HT-29 (cell line): ENCODE measurements at regions not wholly inside any gene's neighbourhood (a gene's known extent, or its start where the extent isn't known, plus 50 kb on each side); places are given as distances from the start of the nearest gene placed in this dataset.
"Not testable (repeated sequence)": the region's sequence is repeated elsewhere in the genome, so short reads cannot be mapped to it uniquely, and the experiment has no call there.

Experiments
- DNase-seq: peaks from one replicate; pipeline ENCODE4 v3.0.0-alpha.2; 2015; ENCODE audit warnings: low spot score

DNA sequence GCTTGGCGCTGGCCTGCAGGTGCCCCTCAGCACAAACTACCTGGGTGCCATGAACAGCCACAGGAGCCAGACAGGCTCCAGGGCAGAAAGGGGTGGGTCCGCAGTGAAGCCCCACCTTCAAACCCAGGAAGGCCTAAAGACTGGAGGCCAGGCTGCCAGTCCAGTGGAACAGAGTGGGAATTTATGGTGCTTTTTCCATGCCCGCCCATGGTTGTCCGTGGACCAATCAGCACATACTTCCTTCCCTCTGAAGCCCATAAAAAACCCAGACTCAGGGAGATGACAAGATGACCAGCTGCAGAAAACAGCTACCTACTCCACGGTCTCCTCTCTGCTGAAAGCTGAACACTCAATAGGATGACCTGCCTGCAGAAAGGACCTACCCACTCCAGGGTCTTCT, 275.4 kb upstream of the ADRA1B start:
- DNase-seq: no peak

DNA sequence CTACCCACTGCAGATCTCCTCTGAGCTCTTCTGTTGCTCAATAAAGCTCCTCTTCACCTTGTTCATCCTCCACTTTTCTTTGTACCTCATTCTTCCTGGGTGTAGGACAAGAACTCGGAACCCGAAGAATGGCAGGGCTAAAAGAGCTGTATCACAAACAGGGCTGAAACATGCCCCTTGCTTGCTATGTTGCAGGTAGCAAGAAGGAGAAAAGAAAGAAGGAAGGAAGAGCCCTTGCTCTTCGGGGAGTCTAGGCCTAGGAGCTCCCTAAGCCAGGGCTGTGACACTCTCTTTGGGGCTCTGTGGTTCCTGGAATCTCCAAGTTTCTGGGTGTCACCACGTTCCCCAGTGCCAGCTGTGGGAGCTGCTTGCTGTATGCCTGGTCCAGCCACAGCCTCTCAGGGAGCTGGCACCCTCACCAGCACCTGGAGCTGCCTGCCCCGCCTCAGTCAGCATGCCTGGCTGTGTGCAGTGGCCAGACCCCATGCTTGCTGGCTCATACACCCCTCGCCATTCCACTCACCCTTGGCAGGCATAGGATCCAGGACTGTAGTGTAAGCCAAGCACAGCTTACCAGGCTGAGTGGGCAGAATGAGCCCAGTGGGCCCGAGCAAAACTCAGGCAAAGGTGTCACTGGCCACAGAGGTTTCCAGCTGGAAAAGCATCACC, 274.8 kb upstream of the ADRA1B start:
- no peak for DNase-seq

- no peak for DNase-seq
Observed at GRCh38 chr5:159642379-159642778, 273.9 kb upstream of the ADRA1B start.

GRCh38 chr5:159644053-159644452, 272.2 kb upstream of the ADRA1B start:
- no peak for DNase-seq

DNA sequence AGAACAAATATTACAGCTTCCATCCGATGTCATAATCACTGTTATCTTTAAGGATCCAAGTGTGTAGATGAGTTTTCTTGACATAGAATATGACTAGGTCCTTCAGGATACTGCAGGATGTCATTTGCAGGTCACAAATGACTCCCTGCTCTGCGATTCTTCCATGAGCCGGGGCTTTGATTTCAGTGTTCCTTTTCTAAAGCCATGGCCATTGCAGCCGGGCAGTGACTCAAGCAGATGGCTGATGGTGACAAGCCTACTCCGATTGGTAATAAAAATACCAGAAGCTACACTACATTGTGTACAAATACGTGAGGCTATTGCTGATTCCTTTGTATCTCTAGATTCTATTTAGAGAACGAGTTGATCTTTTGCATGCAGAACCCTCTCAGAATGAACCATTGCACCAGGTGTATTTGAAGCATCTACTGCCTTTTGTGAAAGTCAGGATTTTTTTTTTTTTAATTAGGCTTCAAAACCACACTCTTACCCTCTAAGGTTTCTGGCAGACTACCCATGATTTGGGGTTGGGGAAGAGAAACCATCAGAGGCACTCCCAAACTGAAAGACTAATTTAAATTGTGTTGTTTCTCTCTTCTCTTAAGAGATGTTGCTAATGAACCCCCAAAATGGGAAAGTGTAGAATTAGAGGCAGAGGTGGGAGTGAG, 271.0 kb upstream of the ADRA1B start:
- no peak for DNase-seq

DNA sequence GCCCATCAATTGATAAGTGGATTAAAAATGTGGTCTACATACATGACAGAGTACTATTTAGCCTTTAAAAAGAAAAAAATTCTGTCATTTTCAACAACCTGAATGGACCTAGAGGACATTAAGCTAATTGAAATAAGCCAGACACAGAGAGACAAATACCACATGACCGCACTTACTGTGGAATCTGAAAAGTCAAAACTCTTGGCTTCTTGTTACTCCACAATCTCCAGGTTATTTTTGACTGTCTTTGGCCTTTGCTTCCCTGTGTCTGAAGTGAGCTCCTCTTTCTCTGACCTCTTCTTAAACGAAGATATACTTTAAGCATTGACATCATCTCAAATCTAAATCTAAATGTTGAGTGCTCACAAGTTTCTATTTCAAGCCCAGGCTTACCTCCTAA, 265.5 kb upstream of the ADRA1B start:
- DNase-seq: no peak

DNA sequence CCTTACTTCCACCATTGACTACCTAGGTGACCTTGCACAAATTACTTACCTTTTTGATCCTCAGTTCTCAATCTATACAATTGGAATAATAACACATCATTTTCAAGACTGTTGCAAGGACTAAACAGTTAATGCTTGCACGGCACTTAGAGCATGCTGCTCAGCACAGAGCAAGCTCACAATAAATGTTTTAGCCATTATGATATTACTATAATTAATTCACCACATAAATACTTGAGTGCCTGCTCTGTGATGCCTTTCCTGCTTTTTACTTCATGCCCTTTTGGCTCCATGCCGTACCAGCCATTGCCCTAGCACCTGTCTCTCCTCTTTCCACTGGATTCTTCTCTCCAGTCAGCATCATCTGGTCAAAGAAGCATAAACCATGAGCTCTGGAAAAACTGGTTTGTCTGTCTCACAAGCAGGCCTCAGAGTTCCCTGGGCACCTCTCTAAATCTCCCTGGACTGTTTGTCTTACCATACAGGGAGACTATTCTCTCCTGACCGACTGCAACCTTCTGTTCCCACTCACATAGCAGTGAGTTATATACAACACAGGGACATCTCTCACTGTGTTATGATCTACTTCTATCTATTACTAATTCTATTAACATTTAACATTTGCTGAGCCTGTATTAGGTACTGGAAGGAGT, 260.4 kb upstream of the ADRA1B start:
- no peak for DNase-seq

- no peak for DNase-seq
Observed at GRCh38 chr5:159657298-159657697, 259.0 kb upstream of the ADRA1B start.

DNA sequence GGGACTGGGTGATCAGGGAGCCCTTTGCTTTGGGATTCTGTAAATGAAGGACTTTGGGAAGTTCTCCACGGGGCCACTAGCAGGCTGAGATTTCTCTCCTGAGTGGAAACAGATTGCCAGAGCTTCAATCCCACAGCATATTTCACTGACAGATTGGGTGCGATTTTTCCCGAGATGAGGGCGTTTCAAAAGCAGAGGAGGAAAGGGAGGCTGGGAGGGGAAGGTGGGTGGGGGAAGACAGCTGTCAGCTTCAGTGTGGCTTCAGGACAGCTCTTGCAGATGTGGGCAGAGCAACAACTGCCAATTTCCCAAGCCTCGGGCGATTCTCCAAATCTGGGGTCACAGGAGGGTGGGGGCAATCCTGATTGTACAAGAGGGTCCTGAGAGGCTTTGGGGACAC, 258.5 kb upstream of the ADRA1B start:
- DNase-seq: no peak

GRCh38 chr5:159658266-159658925, 257.9 kb upstream of the ADRA1B start:
- no peak for DNase-seq

- no peak for DNase-seq
Observed at GRCh38 chr5:159660401-159660800, 255.9 kb upstream of the ADRA1B start.

GRCh38 chr5:159663986-159664385, 252.3 kb upstream of the ADRA1B start:
- DNase-seq: no peak

DNA sequence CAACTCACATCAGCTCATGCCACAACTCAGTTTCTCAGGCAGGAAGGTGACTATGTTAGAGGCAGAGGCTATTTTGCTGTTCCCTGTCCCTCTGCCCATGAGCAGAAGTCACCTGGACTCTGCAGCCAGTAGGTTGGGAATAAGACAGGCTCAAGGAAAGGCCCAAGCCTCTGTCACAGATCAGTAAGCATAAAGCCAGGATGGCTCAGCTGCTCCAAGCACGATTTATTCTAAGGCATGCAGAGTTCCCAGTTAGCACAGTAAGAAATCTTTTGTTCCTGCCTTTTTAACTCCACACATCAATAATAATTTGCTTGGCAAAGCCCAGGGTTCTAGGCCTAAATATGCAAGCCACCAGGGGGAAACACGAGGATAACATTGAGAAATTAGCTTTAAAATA, 249.0 kb upstream of the ADRA1B start:
- DNase-seq: no peak

DNA sequence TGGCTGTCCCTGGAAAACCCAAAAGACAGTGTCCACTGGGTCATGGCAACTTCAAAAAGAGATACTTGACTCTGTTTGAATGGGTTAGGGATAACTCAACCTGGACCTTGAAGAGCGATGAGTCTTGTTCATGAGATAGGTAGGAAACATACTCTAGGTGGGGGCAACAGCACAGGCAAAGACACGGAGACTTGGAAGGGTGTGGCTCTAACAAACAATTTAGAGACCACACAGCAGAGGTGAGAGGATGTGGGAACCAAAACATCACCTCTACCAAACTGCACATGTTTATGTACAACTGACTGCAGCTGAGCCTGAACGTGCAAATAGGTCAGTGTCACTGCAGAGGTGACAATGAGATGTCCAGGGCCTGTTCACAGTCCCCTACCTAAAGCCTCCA, 247.7 kb upstream of the ADRA1B start:
- no peak for DNase-seq

DNA sequence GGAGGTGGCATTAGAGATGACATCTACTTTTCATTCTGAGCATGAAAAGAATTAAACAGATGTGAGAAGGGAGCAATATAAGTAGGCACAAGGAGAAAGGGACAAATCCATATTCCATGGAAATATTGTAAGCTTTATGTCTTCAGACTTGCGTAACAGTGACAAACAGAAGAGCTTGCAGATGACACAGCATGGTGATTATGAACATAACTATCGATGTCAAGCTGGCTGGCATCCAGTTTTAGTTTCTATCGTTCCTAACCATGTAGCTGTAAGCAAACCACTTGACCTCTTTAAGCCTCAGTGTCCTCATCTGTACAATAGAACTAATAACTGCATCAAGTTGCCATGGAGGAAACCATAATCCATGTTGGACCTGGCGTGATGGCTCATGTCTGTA, 246.7 kb upstream of the ADRA1B start:
- DNase-seq: no peak

- no peak for DNase-seq
Observed at GRCh38 chr5:159671886-159672285, 244.4 kb upstream of the ADRA1B start.

DNA sequence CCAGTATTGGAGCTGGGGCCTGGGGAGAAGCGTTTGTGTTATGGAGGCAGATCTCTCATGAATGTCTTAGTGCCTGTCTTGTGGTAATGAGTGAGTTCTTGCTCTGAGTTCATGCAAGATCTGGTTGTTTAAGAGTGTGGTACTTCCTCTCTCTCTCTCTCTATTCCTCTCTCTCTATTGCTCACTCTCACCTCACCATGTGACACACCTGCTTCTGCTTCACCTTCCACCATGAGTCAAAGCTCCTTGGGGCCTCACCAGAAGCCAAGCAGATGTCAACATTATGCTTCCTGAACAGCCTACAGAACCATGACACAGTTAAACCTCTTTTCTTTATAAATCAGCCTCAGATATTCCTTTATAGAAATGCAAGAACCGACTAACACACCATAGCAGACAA, 242.7 kb upstream of the ADRA1B start:
- no peak for DNase-seq

DNA sequence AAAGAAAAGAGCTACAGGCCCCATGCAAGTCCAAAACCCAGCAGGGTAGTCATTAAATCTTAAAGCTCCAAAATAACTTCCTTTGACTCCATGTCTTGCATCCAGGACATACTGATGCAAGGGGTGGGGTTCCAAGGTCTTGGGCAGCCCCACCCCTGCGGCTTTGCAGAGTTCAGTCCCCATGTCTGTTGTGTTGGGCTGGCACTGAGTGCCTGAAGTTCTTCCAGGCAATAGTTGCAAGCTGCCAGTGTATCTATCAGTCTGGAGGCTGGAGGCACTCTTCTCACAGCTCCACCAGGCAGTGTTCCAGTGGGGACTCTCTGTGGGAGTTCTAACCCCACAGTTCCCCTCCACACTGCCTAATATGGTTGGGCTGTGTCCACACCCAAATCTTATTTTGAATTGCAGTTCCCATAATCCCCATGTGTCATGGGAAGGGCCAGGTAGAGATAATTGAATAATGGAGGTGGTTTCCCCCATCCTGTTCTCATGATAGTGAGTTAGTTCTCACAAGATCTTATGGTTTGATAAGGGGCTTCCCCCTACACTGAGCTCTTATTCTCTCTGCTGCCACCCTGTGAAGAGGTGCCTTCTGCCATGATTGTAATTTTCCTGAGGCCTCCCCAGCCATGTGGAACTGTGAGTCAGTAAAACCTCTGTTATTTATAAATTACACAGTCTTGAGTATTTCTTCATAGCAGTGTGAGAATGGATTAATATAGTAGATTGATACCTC, 237.5 kb upstream of the ADRA1B start:
- DNase-seq: no peak

DNA sequence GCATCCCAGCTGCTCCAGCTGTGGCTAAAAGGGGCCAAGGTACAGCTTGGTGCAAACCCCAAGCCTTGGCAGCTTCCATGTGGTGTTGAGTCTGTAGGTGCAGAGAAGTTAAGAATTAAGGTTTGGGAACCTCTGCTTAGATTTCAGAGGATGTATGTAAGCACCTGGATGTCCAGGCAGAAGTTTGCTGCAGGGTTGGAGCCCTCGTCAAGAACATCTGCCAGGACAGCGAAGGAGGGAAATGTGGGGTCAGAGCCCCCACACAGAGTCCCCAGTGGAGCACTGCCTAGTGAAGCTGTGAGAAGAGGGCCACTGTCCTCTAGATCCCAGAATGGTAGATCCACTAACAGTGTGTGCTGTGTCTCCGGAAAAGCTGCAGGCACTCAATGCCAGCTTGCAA, 236.2 kb upstream of the ADRA1B start:
- DNase-seq: no peak

- no peak for DNase-seq
Observed at GRCh38 chr5:159681661-159682060, 234.6 kb upstream of the ADRA1B start.

GRCh38 chr5:159682623-159683022, 233.7 kb upstream of the ADRA1B start:
- no peak for DNase-seq

GRCh38 chr5:159687892-159688291, 228.4 kb upstream of the ADRA1B start:
- DNase-seq: not testable (repeated sequence)
